OCI-LY3 (cell line): ENCODE measurements at regions not wholly inside any gene's neighbourhood (a gene's known extent, or its start where the extent isn't known, plus 50 kb on each side); places are given as distances from the start of the nearest gene placed in this dataset.

Experiments used
- H2AFZ ChIP-seq: fragments of 200-600, 300-600 bp; shearing (Covaris generic); 2 replicates; pipeline ENCODE4 v1.6.0; 2014; ENCODE audit warnings: antibody characterized with exemption, low read depth, low read length
- H3K27ac ChIP-seq: fragments of 200-600, 300-600 bp; sonication (generic); 2 replicates; pipeline ENCODE4 v1.5.1; 2014; ENCODE audit warnings: mild to moderate bottlenecking, low read length, moderate library complexity, mixed read lengths
- H3K27me3 ChIP-seq: fragments of 200-600, 300-600 bp; sonication (generic); 2 replicates; pipeline ENCODE4 v1.6.1; 2014; ENCODE audit warnings: low read depth, low read length, mixed read lengths
- H3K36me3 ChIP-seq: fragments of 200-600, 300-600 bp; sonication (generic); replicated peaks from 2 replicates; pipeline ENCODE3; 2014; ENCODE audit warnings: low read depth, low read length, mixed read lengths
- H3K4me1 ChIP-seq: fragments of 300-600, 200-600 bp; sonication (generic); 2 replicates; pipeline ENCODE4 v1.6.1; 2014; ENCODE audit warnings: low read length, mixed read lengths
- H3K4me2 ChIP-seq: fragments of 200-600, 300-600 bp; sonication (generic); 2 replicates; pipeline ENCODE4 v1.6.1; 2014; ENCODE audit warnings: low read length, mixed read lengths
- H3K4me3 ChIP-seq: fragments of 300-600, 200-600 bp; sonication (generic); 2 replicates; pipeline ENCODE4 v1.5.1; 2014; ENCODE audit warnings: antibody characterized with exemption, mild to moderate bottlenecking, low read length, moderate library complexity
- H3K79me2 ChIP-seq: fragments of 300-600, 200-600 bp; shearing (Covaris generic); 2 replicates; pipeline ENCODE4 v1.6.1; 2014; ENCODE audit warnings: mild to moderate bottlenecking, low read length, mixed read lengths
- H3K9ac ChIP-seq: fragments of 300-600, 200-600 bp; shearing (Covaris generic); 2 replicates; pipeline ENCODE4 v1.6.0; 2014; ENCODE audit warnings: mild to moderate bottlenecking, low read length, moderate library complexity
- H3K9me3 ChIP-seq: fragments of 200-600, 300-600 bp; shearing (Covaris generic); 2 replicates; pipeline ENCODE4 v1.6.1; 2014; ENCODE audit warnings: low read length, mixed read lengths; ENCODE audit not compliant: insufficient read depth
- H4K20me1 ChIP-seq: fragments of 200-600, 300-600 bp; sonication (generic); 2 replicates; pipeline ENCODE4 v1.6.1; 2016; ENCODE audit warnings: low read length, mixed read lengths; ENCODE audit not compliant: insufficient read depth
- CTCF ChIP-seq: fragments of 200-600, 300-600 bp; sonication (generic); IDR thresholded peaks from 2 replicates; pipeline ENCODE4 v1.5.1; 2014; ENCODE audit warnings: antibody characterized with exemption, low read length, low read depth
- EZH2phosphoT487 ChIP-seq: fragments of 200-600 bp; shearing (Covaris generic); IDR thresholded peaks from 2 replicates; pipeline ENCODE4 v1.6.1; 2018; ENCODE audit warnings: antibody characterized with exemption, mixed run types, low read depth

DNA sequence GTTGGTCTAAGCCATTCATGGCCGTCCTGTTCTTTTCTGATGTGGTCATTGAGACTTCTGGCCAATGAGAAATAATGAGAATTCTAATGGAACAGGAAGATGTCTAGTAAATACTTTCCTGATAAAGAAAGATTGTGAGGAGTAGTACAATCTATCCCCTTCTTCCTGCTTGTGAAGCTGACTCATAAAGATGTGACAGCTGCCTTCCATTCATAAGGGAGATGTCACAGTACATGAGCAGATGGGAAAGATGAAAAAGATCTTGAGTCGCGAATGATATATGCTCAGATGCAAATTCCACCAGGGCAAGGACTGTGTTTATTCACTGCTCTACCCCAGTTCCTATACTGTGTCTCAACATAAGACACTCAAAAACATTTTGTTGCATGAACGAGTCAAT is 111.7 kb upstream of the FOXF1 start:
- no peak for TF ChIP-seq CTCF
- no peak for TF ChIP-seq EZH2phosphoT487
- no peak overlapping the region for H3K4me2 ChIP-seq
- no peaks in the 10 kb centered on the region for H3K9me3 ChIP-seq
- H3K4me3 ChIP-seq: no peak overlapping the region
- no peak overlapping the region for H2AFZ ChIP-seq
- H3K4me1 ChIP-seq: no peaks in the 10 kb centered on the region
- no peaks in the 10 kb centered on the region for H3K79me2 ChIP-seq
- no peaks in the 10 kb centered on the region for H3K36me3 ChIP-seq
- H3K9ac ChIP-seq: no peak overlapping the region
- H3K27me3 ChIP-seq: no peaks in the 10 kb centered on the region; the same call in 1 of the 2 replicates
- H3K27ac ChIP-seq: no peak overlapping the region
- no peaks in the 10 kb centered on the region for H4K20me1 ChIP-seq

- Histone ChIP-seq H3K9me3 (no peaks in the 10 kb centered on the region), H3K4me2 (no peak overlapping the region), H4K20me1 (no peaks in the 10 kb centered on the region), H3K4me1 (no peaks in the 10 kb centered on the region), H3K36me3 (no peaks in the 10 kb centered on the region), H3K79me2 (no peaks in the 10 kb centered on the region), H3K27ac (no peak overlapping the region), H3K9ac (no peak overlapping the region), H3K4me3 (no peak overlapping the region), H2AFZ (no peak overlapping the region), H3K27me3 (no peaks in the 10 kb centered on the region; the same call in 1 of the 2 replicates)
- no peak for TF ChIP-seq EZH2phosphoT487
Measured at GRCh38 chr16:86401126-86401525, 109.2 kb upstream of the FOXF1 start.

- no peak for TF ChIP-seq CTCF
- no peak for TF ChIP-seq EZH2phosphoT487
Measured at GRCh38 chr16:86403085-86403484, 107.2 kb upstream of the FOXF1 start.

GRCh38 chr16:86403541-86404163 is 106.7 kb upstream of the FOXF1 start:
- Histone ChIP-seq H3K27me3 (no peaks in the 10 kb centered on the region; the same call in 1 of the 2 replicates), H3K4me1 (no peaks in the 10 kb centered on the region), H3K4me3 (no peak overlapping the region), H3K9me3 (no peaks in the 10 kb centered on the region), H4K20me1 (no peaks in the 10 kb centered on the region), H3K27ac (no peak overlapping the region), H3K9ac (no peak overlapping the region), H3K4me2 (no peak overlapping the region), H3K79me2 (no peaks in the 10 kb centered on the region), H3K36me3 (no peaks in the 10 kb centered on the region), H2AFZ (no peak overlapping the region)
- no peak for TF ChIP-seq EZH2phosphoT487
- no peak for TF ChIP-seq CTCF

More at GRCh38 chr16:86403085-86403484, 107.2 kb upstream of the FOXF1 start:
- Histone ChIP-seq H3K9ac (no peak overlapping the region), H4K20me1 (no peaks in the 10 kb centered on the region), H3K9me3 (no peaks in the 10 kb centered on the region), H2AFZ (no peak overlapping the region), H3K79me2 (no peaks in the 10 kb centered on the region), H3K27me3 (no peaks in the 10 kb centered on the region; the same call in 1 of the 2 replicates), H3K4me3 (no peak overlapping the region), H3K36me3 (no peaks in the 10 kb centered on the region), H3K4me2 (no peak overlapping the region), H3K27ac (no peak overlapping the region), H3K4me1 (no peaks in the 10 kb centered on the region)
